Activated CD8-positive, alpha-beta T cell treated with anti-CD3 and anti-CD28 coated beads for 36 hours (primary cell): ENCODE measurements at regions not wholly inside any gene's neighbourhood (a gene's known extent, or its start where the extent isn't known, plus 50 kb on each side); places are given as distances from the start of the nearest gene placed in this dataset.

Experiments used
- ATAC-seq: fragments of 200-7000 bp; cut with Tn5 transposase; one replicate; pipeline ENCODE4 v1.10.0; 2021; ENCODE audit warnings: mild to moderate bottlenecking, moderate library complexity
- CTCF ChIA-PET: fragments of 350-600 bp; sonication (Branson Sonifier 250); formaldehyde crosslinking; loops from one replicate; lab custom pipeline; 2021; ENCODE audit warnings: antibody characterized with exemption; lab: Charles Lee
- POLR2A ChIA-PET: fragments of 350-600 bp; sonication (Branson Sonifier 250); formaldehyde crosslinking; loops from one replicate; lab custom pipeline; 2021; ENCODE audit warnings: antibody characterized with exemption; lab: Charles Lee
- DNase-seq: peaks from one replicate; pipeline ENCODE4 v3.0.0-alpha.2; 2020
- H3K27ac Mint-ChIP-seq: one replicate; pipeline ENCODE4 v1.8.0; 2021; ENCODE audit warnings: mild to moderate bottlenecking, mixed read lengths
- H3K27me3 Mint-ChIP-seq: one replicate; pipeline ENCODE4 v1.8.0; 2021; ENCODE audit warnings: mixed read lengths
- H3K36me3 Mint-ChIP-seq: one replicate; pipeline ENCODE4 v1.8.0; 2021; ENCODE audit warnings: low read depth, mixed read lengths
- H3K4me1 Mint-ChIP-seq: one replicate; pipeline ENCODE4 v1.8.0; 2021; ENCODE audit warnings: low read depth, mixed read lengths
- H3K4me3 Mint-ChIP-seq: one replicate; pipeline ENCODE4 v1.8.0; 2021; ENCODE audit warnings: mild to moderate bottlenecking, moderate library complexity, mixed read lengths
- H3K9me3 Mint-ChIP-seq: one replicate; pipeline ENCODE4 v1.8.0; 2021; ENCODE audit warnings: mixed read lengths
- intact Hi-C: fragments of 100-400 bp; cut with micrococcal nuclease; formaldehyde crosslinking; loops from one replicate; pipeline ENCODE4 v1.10.0; 2022
- TF ChIP-seq, protein P1 (sequence below): fragments of 200-600 bp; IDR thresholded peaks from one replicate; pipeline ENCODE4 v1.8.0; 2022; ENCODE audit warnings: antibody characterized with exemption, mild to moderate bottlenecking

DNA sequence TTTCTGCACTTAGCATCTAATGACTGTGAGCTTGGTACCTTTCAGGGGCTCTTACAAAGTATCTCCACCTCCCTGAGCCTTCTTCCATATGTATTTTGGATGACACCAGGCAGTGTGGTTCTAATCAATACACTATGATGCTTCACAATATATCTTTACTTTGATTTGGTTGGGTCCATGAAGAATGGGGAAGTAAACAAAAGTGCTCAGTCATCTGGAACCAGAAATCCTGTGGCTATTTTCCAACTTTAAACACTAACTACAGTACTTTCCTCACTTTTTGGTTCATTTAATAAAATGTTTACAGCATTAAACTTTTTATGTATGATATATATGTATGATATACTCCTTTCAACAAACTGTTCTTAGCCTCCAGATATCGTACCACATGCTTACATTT lies 216.4 kb upstream of the AFF2 start:
- Mint-ChIP-seq H3K27me3 (no peaks in the 10 kb centered on the region), H3K27ac (no peak overlapping the region), H3K4me3 (no peak overlapping the region), H3K4me1 (peaks cover 31% of the 10 kb centered on the region), H3K36me3 (no peaks in the 10 kb centered on the region), H3K9me3 (peaks cover 6% of the 10 kb centered on the region)
- ATAC-seq (no peak), DNase-seq (no peak)
- ChIA-PET POLR2A (no interaction called here), CTCF (no interaction called here)
- intact Hi-C loops, result loop anchor here (10.0 kb wide), 1 partner anchor 101 kb away; no protein-coding TSS in a partner anchor
- TF ChIP-seq, protein P1, sequence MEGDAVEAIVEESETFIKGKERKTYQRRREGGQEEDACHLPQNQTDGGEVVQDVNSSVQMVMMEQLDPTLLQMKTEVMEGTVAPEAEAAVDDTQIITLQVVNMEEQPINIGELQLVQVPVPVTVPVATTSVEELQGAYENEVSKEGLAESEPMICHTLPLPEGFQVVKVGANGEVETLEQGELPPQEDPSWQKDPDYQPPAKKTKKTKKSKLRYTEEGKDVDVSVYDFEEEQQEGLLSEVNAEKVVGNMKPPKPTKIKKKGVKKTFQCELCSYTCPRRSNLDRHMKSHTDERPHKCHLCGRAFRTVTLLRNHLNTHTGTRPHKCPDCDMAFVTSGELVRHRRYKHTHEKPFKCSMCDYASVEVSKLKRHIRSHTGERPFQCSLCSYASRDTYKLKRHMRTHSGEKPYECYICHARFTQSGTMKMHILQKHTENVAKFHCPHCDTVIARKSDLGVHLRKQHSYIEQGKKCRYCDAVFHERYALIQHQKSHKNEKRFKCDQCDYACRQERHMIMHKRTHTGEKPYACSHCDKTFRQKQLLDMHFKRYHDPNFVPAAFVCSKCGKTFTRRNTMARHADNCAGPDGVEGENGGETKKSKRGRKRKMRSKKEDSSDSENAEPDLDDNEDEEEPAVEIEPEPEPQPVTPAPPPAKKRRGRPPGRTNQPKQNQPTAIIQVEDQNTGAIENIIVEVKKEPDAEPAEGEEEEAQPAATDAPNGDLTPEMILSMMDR, result no peak

DNA sequence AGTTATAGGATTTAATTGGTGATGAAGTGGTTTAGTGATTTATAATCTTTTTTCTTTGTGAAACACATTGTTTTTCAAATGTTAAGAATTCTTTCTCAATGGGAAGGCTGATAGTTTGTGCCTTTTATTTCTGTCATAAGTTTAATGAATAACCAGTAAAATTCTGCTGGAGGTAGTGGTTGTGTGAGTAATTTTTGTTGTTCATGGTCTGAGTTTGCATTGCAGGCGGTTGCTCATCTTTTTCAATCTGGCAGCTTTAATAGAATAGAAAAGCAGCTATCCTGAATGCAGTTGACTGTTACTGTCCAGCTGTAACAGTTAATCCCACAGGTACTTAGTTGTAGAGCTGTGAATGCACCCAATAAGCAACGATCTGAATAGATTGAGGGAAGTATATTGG lies 215.6 kb upstream of the AFF2 start:
- POLR2A ChIA-PET, result no interaction called here
- CTCF ChIA-PET, result no interaction called here
- no peak overlapping the region for H3K27ac Mint-ChIP-seq
- no peak overlapping the region for H3K4me3 Mint-ChIP-seq
- intact Hi-C loops, result loop anchor here (10.0 kb wide), 1 partner anchor 100 kb away; no protein-coding TSS in a partner anchor
- peaks cover 35% of the 10 kb centered on the region for H3K4me1 Mint-ChIP-seq
- ATAC-seq (no peak), DNase-seq (no peak)
- no peaks in the 10 kb centered on the region for H3K36me3 Mint-ChIP-seq
- no peaks in the 10 kb centered on the region for H3K27me3 Mint-ChIP-seq
- H3K9me3 Mint-ChIP-seq, result peaks cover 6% of the 10 kb centered on the region
- TF ChIP-seq, protein P1, result no peak

DNA sequence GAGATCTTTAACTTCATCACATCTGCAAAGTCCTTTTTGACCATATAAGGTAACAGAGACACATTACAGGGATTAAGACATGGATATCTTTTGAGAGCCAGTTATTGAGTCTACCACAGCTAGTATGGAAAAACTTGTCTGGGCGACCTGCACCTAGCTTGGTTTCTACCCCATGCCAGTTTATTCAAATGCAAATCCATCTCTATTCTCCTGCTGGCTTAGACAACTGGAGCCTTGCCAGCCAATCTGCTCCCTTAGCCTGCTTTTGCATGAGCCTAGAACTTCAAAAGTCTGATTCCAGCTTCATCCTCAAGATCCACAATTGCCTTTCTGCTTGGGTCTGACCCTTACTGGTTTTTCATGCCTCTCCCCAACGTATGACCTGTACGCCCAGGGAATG lies 212.0 kb upstream of the AFF2 start:
- POLR2A ChIA-PET, result no interaction called here
- Mint-ChIP-seq H3K27me3 (no peaks in the 10 kb centered on the region), H3K9me3 (no peaks in the 10 kb centered on the region), H3K4me1 (peaks cover 13% of the 10 kb centered on the region), H3K27ac (no peak overlapping the region), H3K36me3 (no peaks in the 10 kb centered on the region), H3K4me3 (no peak overlapping the region)
- TF ChIP-seq, protein P1, result no peak
- DNase-seq, result no peak
- CTCF ChIA-PET, result no interaction called here
- ATAC-seq, result no peak
- intact Hi-C loops, result loop anchor here (10.0 kb wide), 1 partner anchor 96 kb away; no protein-coding TSS in a partner anchor

DNA sequence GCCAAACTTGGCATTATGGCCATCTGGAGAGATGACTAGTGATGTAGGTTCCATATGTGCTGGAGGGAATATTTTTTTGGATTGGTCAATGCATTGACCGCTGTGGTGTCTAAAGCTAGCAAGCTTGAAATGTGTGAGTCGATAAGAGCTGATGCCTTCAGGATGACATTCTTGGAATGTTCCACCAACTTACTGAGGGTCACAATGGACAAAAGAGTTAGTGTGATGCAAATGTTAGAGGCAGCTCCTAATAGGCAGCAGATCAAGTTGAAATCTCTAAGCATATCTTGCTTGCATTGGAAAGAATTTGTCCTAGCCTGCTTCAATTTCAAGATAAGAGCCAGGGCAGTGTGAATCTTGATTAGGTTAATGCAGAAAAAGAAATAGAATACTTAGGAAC lies 210.4 kb upstream of the AFF2 start:
- Mint-ChIP-seq H3K4me3 (no peak overlapping the region), H3K27me3 (no peaks in the 10 kb centered on the region), H3K27ac (no peak overlapping the region), H3K36me3 (no peaks in the 10 kb centered on the region), H3K4me1 (peaks cover 13% of the 10 kb centered on the region), H3K9me3 (no peaks in the 10 kb centered on the region)
- TF ChIP-seq, protein P1, result no peak
- ATAC-seq, result no peak
- CTCF ChIA-PET, result no interaction called here
- no peak for DNase-seq
- POLR2A ChIA-PET, result no interaction called here
- intact Hi-C loops, result no loop called here

DNA sequence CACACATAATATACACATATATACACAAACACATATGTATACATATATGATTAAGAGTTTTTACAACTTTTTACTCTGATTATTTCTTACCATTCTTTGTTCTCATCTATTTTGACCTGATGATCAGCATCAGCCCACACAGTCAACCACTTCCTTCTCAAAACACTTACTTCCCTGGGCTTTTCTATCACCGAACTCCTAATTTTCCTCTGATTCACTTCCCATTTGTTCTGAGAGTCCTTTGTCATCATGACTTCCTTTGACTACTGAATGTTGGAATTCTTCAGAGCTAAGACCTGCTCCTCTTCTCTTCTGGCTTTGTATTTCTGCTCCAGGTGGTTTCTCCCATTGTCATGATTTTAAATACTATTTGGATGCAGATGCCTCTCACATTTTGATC lies 209.5 kb upstream of the AFF2 start:
- ATAC-seq, result no peak
- TF ChIP-seq, protein P1, result no peak
- CTCF ChIA-PET, result no interaction called here
- intact Hi-C loops, result no loop called here
- Mint-ChIP-seq H3K36me3 (no peaks in the 10 kb centered on the region), H3K27me3 (no peaks in the 10 kb centered on the region), H3K27ac (no peak overlapping the region), H3K9me3 (peaks cover 6% of the 10 kb centered on the region), H3K4me1 (peaks cover 13% of the 10 kb centered on the region), H3K4me3 (no peak overlapping the region)
- POLR2A ChIA-PET, result no interaction called here
- DNase-seq, result no peak
